HEK293T (cell line): ENCODE measurements at regions not wholly inside any gene's neighbourhood (a gene's known extent, or its start where the extent isn't known, plus 50 kb on each side); places are given as distances from the start of the nearest gene placed in this dataset.

ENCODE experiments used
- BHLHE40 ChIP-seq: fragments of 450-650 bp; IDR thresholded peaks from 2 replicates; pipeline ENCODE4 v1.6.1; 2016; ENCODE audit warnings: mild to moderate bottlenecking, moderate library complexity, borderline replicate concordance
- ELF4 ChIP-seq: fragments of 450-650 bp; IDR thresholded peaks from 2 replicates; pipeline ENCODE4 v1.6.1; 2017; ENCODE audit warnings: antibody characterized with exemption
- FOXA1 ChIP-seq: fragments of 450-650 bp; IDR thresholded peaks from 2 replicates; pipeline ENCODE4 v1.6.1; 2016; ENCODE audit warnings: mild to moderate bottlenecking
- FOXM1 ChIP-seq: fragments of 450-650 bp; IDR thresholded peaks from 2 replicates; pipeline ENCODE4 v1.6.1; 2017; ENCODE audit warnings: mild to moderate bottlenecking, borderline replicate concordance
- PKNOX1 ChIP-seq: fragments of 450-650 bp; IDR thresholded peaks from 2 replicates; pipeline ENCODE4 v1.6.1; 2016
- SP1 ChIP-seq: fragments of 450-650 bp; IDR thresholded peaks from 2 replicates; pipeline ENCODE4 v1.6.1; 2017
- TARDBP ChIP-seq: fragments of 450-650 bp; IDR thresholded peaks from 2 replicates; pipeline ENCODE4 v1.6.1; 2016
- ZNF384 ChIP-seq: fragments of 450-650 bp; IDR thresholded peaks from 2 replicates; pipeline ENCODE4 v1.6.1; 2016

- no peak for TF ChIP-seq BHLHE40
- no peak for TF ChIP-seq FOXM1
- TF ChIP-seq PKNOX1, result no peak
- TF ChIP-seq SP1, result no peak
- TF ChIP-seq FOXA1, result no peak
- TF ChIP-seq ELF4, result no peak
- no peak for TF ChIP-seq ZNF384
- TF ChIP-seq TARDBP, result no peak
Measured at GRCh38 chr11:116694815-116695590, 77.8 kb downstream of the BUD13 start.
